Activated B cell treated with CpG ODN at 0.5 μM for 24 hours (primary cell): ENCODE measurements at regions not wholly inside any gene's neighbourhood (a gene's known extent, or its start where the extent isn't known, plus 50 kb on each side); places are given as distances from the start of the nearest gene placed in this dataset.

Source experiments
- ATAC-seq: fragments of 200-7000 bp; cut with Tn5 transposase; one replicate; pipeline ENCODE4 v1.10.0; 2021; ENCODE audit warnings: low read depth, mild to moderate bottlenecking, moderate library complexity
- CTCF ChIA-PET: fragments of 350-600 bp; sonication (Branson Sonifier 250); formaldehyde crosslinking; loops from one replicate; lab custom pipeline; 2021; ENCODE audit warnings: antibody characterized with exemption; lab: Charles Lee
- POLR2A ChIA-PET: fragments of 350-600 bp; sonication (Branson Sonifier 250); formaldehyde crosslinking; loops from one replicate; lab custom pipeline; 2021; ENCODE audit warnings: antibody characterized with exemption; lab: Charles Lee
- DNase-seq: peaks from one replicate; pipeline ENCODE4 v3.0.0; 2022
- H3K27ac Mint-ChIP-seq: one replicate; pipeline ENCODE4 v1.8.0; 2020; ENCODE audit warnings: mixed read lengths
- H3K27me3 Mint-ChIP-seq: one replicate; pipeline ENCODE4 v1.8.0; 2021; ENCODE audit warnings: mixed read lengths
- H3K36me3 Mint-ChIP-seq: one replicate; pipeline ENCODE4 v1.8.0; 2021; ENCODE audit warnings: low read depth, mixed read lengths
- H3K4me1 Mint-ChIP-seq: one replicate; pipeline ENCODE4 v1.8.0; 2021; ENCODE audit warnings: mixed read lengths
- H3K4me3 Mint-ChIP-seq: one replicate; pipeline ENCODE4 v1.8.0; 2020; ENCODE audit warnings: mild to moderate bottlenecking, mixed read lengths
- H3K9me3 Mint-ChIP-seq: one replicate; pipeline ENCODE4 v1.8.0; 2020; ENCODE audit warnings: mixed read lengths
- CTCF ChIP-seq: fragments of 200-600 bp; IDR thresholded peaks from one replicate; pipeline ENCODE4 v1.8.0; 2022; ENCODE audit warnings: antibody characterized with exemption, mild to moderate bottlenecking
- intact Hi-C: fragments of 100-400 bp; cut with micrococcal nuclease; formaldehyde crosslinking; loops from one replicate; pipeline ENCODE4 v1.15.1; 2024

GRCh38 chr17:77072670-77073069 is 68.1 kb upstream of the SEC14L1 start:
- H3K27ac Mint-ChIP-seq: no peak overlapping the region
- H3K27me3 Mint-ChIP-seq: peaks cover 35% of the 10 kb centered on the region
- H3K4me3 Mint-ChIP-seq: no peak overlapping the region
- DNase-seq (no peak), ATAC-seq (no peak)
- no peaks in the 10 kb centered on the region for H3K4me1 Mint-ChIP-seq
- intact Hi-C loops: no loop called here
- ChIA-PET CTCF (no interaction called here), POLR2A (no interaction called here)
- no peak for TF ChIP-seq CTCF
- no peaks in the 10 kb centered on the region for H3K36me3 Mint-ChIP-seq
- H3K9me3 Mint-ChIP-seq: no peaks in the 10 kb centered on the region

DNA sequence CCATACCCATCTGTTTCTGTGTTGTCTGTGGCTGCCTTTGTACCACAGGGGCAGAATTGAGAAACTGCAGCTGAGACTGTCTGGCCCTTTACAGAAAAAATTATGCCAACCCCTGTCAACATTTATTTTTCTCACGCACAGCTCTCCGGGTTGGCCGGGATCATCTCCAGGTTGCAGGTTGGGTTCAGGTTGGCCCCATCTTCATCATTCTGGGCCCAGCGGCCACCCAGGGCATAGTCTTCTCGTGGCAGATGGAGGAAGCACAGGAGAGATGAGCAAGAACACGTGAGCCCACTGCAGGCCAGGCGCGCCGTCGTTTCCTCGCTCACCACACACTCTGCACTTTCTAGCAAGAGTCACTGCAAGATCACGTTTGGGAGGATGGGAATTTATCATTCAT is 66.1 kb upstream of the SEC14L1 start:
- ChIA-PET CTCF (no interaction called here), POLR2A (interaction anchor here (0.6 kb wide), 1 partner anchor 105 kb away, joined by 4 read pairs; no protein-coding TSS in a partner anchor)
- no peak overlapping the region for H3K27ac Mint-ChIP-seq
- H3K36me3 Mint-ChIP-seq: no peaks in the 10 kb centered on the region
- peaks cover 30% of the 10 kb centered on the region for H3K27me3 Mint-ChIP-seq
- H3K4me3 Mint-ChIP-seq: no peak overlapping the region
- H3K4me1 Mint-ChIP-seq: peaks cover 12% of the 10 kb centered on the region
- TF ChIP-seq CTCF: no peak
- ATAC-seq (no peak), DNase-seq (no peak)
- H3K9me3 Mint-ChIP-seq: no peaks in the 10 kb centered on the region
- intact Hi-C loops: no loop called here

GRCh38 chr17:77076124-77076830 is 64.5 kb upstream of the SEC14L1 start:
- ATAC-seq: no peak
- ChIA-PET POLR2A (no interaction called here), CTCF (no interaction called here)
- Mint-ChIP-seq H3K4me3 (no peak overlapping the region), H3K4me1 (peaks cover 13% of the 10 kb centered on the region), H3K27me3 (peaks cover 30% of the 10 kb centered on the region), H3K36me3 (no peaks in the 10 kb centered on the region), H3K9me3 (no peaks in the 10 kb centered on the region), H3K27ac (no peak overlapping the region)
- intact Hi-C loops: no loop called here
- no peak for DNase-seq
- TF ChIP-seq CTCF: no peak

DNA sequence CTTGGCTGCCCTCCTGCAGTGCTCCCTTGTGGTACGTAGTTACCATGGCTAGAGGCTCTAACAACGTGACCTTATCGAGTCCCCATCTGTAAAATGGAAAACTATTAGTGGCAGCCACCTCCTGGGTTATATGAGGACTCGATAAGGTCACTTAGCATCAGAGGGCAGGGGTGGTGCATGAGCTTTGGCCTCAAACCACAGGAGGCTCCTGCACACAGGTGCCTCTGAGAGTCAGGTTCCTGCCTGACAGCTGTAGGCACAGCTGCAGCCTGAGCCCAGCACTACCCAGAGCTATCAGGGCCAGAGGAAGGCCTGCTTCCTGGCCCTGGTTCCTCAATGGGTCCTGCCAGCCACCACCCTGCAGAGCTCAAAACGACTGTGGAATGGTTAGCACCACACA is 57.2 kb upstream of the SEC14L1 start:
- ChIA-PET POLR2A (interaction anchor here (1.1 kb wide), 1 partner anchor 151 kb away, joined by 4 read pairs; no protein-coding TSS in a partner anchor), CTCF (no interaction called here)
- Mint-ChIP-seq H3K27ac (no peak overlapping the region), H3K27me3 (peaks cover 3% of the 10 kb centered on the region), H3K4me1 (peaks cover 28% of the 10 kb centered on the region), H3K36me3 (peaks cover 2% of the 10 kb centered on the region), H3K4me3 (no peak overlapping the region), H3K9me3 (no peaks in the 10 kb centered on the region)
- no peak for TF ChIP-seq CTCF
- no peak for ATAC-seq
- intact Hi-C loops: no loop called here
- no peak for DNase-seq

GRCh38 chr17:77085926-77086432 is 54.8 kb upstream of the SEC14L1 start:
- DNase-seq (no peak), ATAC-seq (no peak)
- H3K9me3 Mint-ChIP-seq: no peaks in the 10 kb centered on the region
- peaks cover 41% of the 10 kb centered on the region for H3K4me1 Mint-ChIP-seq
- CTCF ChIA-PET: interaction anchor here (1.0 to 1.6 kb wide), 5 partner anchors 9 to 165 kb away, joined by 3 to 5 read pairs (median 3); no protein-coding TSS in a partner anchor
- peak; percentile 16 for TF ChIP-seq CTCF
- intact Hi-C loops: loop anchor here (1.0 to 5.0 kb wide), 2 partner anchors 161 to 411 kb away; no protein-coding TSS in a partner anchor
- H3K36me3 Mint-ChIP-seq: peaks cover 24% of the 10 kb centered on the region
- POLR2A ChIA-PET: no interaction called here
- H3K27ac Mint-ChIP-seq: no peak overlapping the region
- peaks cover 3% of the 10 kb centered on the region for H3K27me3 Mint-ChIP-seq
- H3K4me3 Mint-ChIP-seq: no peak overlapping the region
